Mucosa of descending colon (tissue), 3 donors: ENCODE measurements at regions not wholly inside any gene's neighbourhood (a gene's known extent, or its start where the extent isn't known, plus 50 kb on each side); places are given as distances from the start of the nearest gene placed in this dataset.
"Not testable (repeated sequence)": the region's sequence is repeated elsewhere in the genome, so short reads cannot be mapped to it uniquely, and the experiment has no call there.

Experiments
- ATAC-seq: fragments of 200-7000 bp; cut with Tn5 transposase; one replicate; pipeline ENCODE4 v1.9.1; 2020; ENCODE audit warnings: mild to moderate bottlenecking, moderate library complexity
- DNase-seq, 3 donors: peaks; one replicate each; pipeline ENCODE4 v3.0.0-alpha.2; 2020
- H3K36me3 ChIP-seq: fragments of 200-600 bp; one replicate; pipeline ENCODE4 v1.8.0; 2021; ENCODE audit warnings: low read depth, mild to moderate bottlenecking
- H3K4me1 ChIP-seq: fragments of 200-600 bp; one replicate; pipeline ENCODE4 v1.8.0; 2021; ENCODE audit warnings: low read depth, mild to moderate bottlenecking
- H3K4me3 ChIP-seq: fragments of 200-600 bp; one replicate; pipeline ENCODE4 v1.8.0; 2021; ENCODE audit warnings: mild to moderate bottlenecking
- H3K9me3 ChIP-seq: fragments of 200-600 bp; one replicate; pipeline ENCODE4 v1.8.0; 2021; ENCODE audit warnings: mild to moderate bottlenecking
- CTCF ChIP-seq: fragments of 200-600 bp; IDR thresholded peaks from one replicate; pipeline ENCODE4 v1.8.0; 2022; ENCODE audit warnings: antibody characterized with exemption, mild to moderate bottlenecking
- intact Hi-C, 2 donors: fragments of 100-400 bp; cut with DNase I in 1 of 2; cut with micrococcal nuclease in 1 of 2; formaldehyde crosslinking; loops; one replicate each; pipeline versions ENCODE4 v1.11.0 to v1.11.1; 2022; cut with DNase I, micrococcal nuclease
- donor health status: DM: no; HTN: no; CAD: no; lungs with moderate emphysema.
- donor health status: DM: no; HTN: no; CAD: no.
- donor health status: DM: no; HTN: yes; CAD: no.

GRCh38 chrX:13164611-13165010 is 120.2 kb upstream of the FAM9C start:
- DNase-seq = no peak
- intact Hi-C loops = no loop called here

GRCh38 chrX:13162772-13163410 is 118.5 kb upstream of the FAM9C start:
- Histone ChIP-seq H3K9me3 (no peaks in the 10 kb centered on the region), H3K4me1 (peaks cover 2% of the 10 kb centered on the region), H3K36me3 (no peaks in the 10 kb centered on the region), H3K4me3 (no peak overlapping the region)
- intact Hi-C loops = no loop called here
- no peak for DNase-seq
- ATAC-seq = peak; percentile 10
- TF ChIP-seq CTCF = no peak

More at GRCh38 chrX:13164611-13165010, 120.2 kb upstream of the FAM9C start:
- Histone ChIP-seq H3K4me1 (peaks cover 2% of the 10 kb centered on the region), H3K4me3 (no peak overlapping the region), H3K36me3 (no peaks in the 10 kb centered on the region), H3K9me3 (no peaks in the 10 kb centered on the region)
- ATAC-seq = no peak
- TF ChIP-seq CTCF = no peak

GRCh38 chrX:13159886-13160285 is 115.5 kb upstream of the FAM9C start:
- intact Hi-C loops = no loop called here
- H3K4me1 ChIP-seq = peaks cover 2% of the 10 kb centered on the region
- H3K36me3 ChIP-seq = no peaks in the 10 kb centered on the region
- no peak for TF ChIP-seq CTCF
- H3K4me3 ChIP-seq = no peak overlapping the region
- H3K9me3 ChIP-seq = no peaks in the 10 kb centered on the region
- DNase-seq (no peak), ATAC-seq (no peak)

DNA sequence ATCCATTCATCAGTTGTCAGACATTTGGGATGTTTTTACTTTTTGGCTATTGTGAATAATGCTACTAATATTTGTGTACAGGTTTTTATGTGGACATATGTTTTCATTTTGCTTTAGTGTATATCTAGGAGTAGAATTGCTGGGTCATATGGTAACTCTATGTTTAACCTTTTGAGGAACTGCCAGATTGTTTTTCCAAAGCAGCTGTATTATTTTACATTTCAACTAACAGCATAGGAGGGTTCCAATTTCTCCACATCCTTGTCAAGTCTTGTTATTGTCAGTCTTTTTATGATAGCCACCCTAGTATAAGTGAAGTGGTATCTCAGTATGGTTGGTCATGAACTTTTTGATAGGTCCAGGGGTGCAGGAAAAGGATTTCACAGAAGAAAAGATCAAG is 114.5 kb upstream of the FAM9C start:
- H3K9me3 ChIP-seq = no peaks in the 10 kb centered on the region
- H3K4me1 ChIP-seq = peaks cover 2% of the 10 kb centered on the region
- no peak for TF ChIP-seq CTCF
- no peak overlapping the region for H3K4me3 ChIP-seq
- no peaks in the 10 kb centered on the region for H3K36me3 ChIP-seq
- DNase-seq (no peak), ATAC-seq (no peak)
- intact Hi-C loops = no loop called here

- H3K9me3 ChIP-seq, H3K4me1 ChIP-seq, H3K4me3 ChIP-seq, intact Hi-C loops, H3K36me3 ChIP-seq, ATAC-seq, DNase-seq: not testable (repeated sequence)
These were observed 111.1 kb upstream of the FAM9C start for GRCh38 chrX:13155550-13155949.

DNA sequence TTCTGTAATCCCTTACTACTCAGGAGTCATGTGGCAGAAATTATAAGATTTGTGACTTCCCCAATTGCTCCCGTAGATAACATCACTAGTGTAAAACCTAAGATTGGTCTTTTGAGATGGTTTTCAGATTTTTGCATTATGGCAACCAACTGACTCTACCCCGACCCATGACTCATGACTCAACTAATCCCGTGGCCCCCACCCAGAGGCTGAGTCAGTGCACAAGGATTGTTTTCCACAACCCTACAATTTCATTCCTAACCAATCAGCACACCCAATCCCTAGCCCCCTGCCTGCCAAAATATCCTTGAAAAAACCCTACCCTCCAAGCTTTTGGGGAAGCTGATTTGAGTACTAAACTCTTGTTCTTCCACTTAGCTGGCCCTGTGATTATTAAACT is 109.4 kb upstream of the FAM9C start:
- Histone ChIP-seq H3K4me3 (no peak overlapping the region), H3K9me3 (no peaks in the 10 kb centered on the region), H3K4me1 (no peaks in the 10 kb centered on the region), H3K36me3 (no peaks in the 10 kb centered on the region)
- DNase-seq (no peak), ATAC-seq (no peak)
- no peak for TF ChIP-seq CTCF
- intact Hi-C loops = no loop called here
